ENCODE measurements at regions not wholly inside any gene's neighbourhood (a gene's known extent, or its start where the extent isn't known, plus 50 kb on each side); places are given as distances from the start of the nearest gene placed in this dataset.

- ATAC-seq (no peak), DNase-seq (no peak)
- no peaks in the 10 kb centered on the region for H3K4me1 ChIP-seq
- H3K9me3 ChIP-seq: no peaks in the 10 kb centered on the region
- H3K36me3 ChIP-seq (ENCODE audit: insufficient read depth in 1 of 2, low read depth in 1 of 2): no peaks in the 10 kb centered on the region
- intact Hi-C loops (cut with DNase I): loop anchor here in 1 of 2 donors (10.0 kb wide), 1 partner anchor 598 kb away; no protein-coding TSS in a partner anchor
- 26 to 38% (median 35%) methylated on average over 2 of the region's 2 CpGs for WGBS, 3 donors
- no peak overlapping the region for H3K27ac ChIP-seq
- TF ChIP-seq CTCF (IDR thresholded peaks at IDR 0.05): no peak
- no peak overlapping the region for H3K4me3 ChIP-seq
- H3K27me3 ChIP-seq (ENCODE audit: insufficient read depth in 3 of 3, low read length in 2 of 3): peaks cover 0 to 4% (median 0%) of the 10 kb centered on the region in 3 donors
Observed at GRCh38 chr6:142686507-142686887, 258.5 kb downstream of the HIVEP2 start.

GRCh38 chr6:142692942-142693341 is 252.0 kb downstream of the HIVEP2 start:
- 18 to 22% (median 22%) methylated on average over 11 of the region's 11 CpGs for WGBS, 3 donors
- Histone ChIP-seq H3K36me3 (ENCODE audit: insufficient read depth in 1 of 2, low read depth in 1 of 2) (no peaks in the 10 kb centered on the region), H3K27ac (no peak overlapping the region), H3K4me1 (peaks cover 8% of the 10 kb centered on the region), H3K9me3 (no peaks in the 10 kb centered on the region), H3K4me3 (no peak overlapping the region), H3K27me3 (ENCODE audit: insufficient read depth in 3 of 3, low read length in 2 of 3) (peaks cover 0 to under 1% (median 0%) of the 10 kb centered on the region in 3 donors)
- DNase-seq (peak; percentile 61 to 72), ATAC-seq (peak; percentile 76 to 88 (median 80))
- TF ChIP-seq CTCF (IDR thresholded peaks at IDR 0.05): peak; percentile 93
- intact Hi-C loops (cut with DNase I): loop anchor here (1.0 to 10.0 kb wide), 7 partner anchors 259 to 734 kb away; no protein-coding TSS in a partner anchor

GRCh38 chr6:142693441-142693840 is 251.5 kb downstream of the HIVEP2 start:
- 80 to 84% (median 81%) methylated on average over 4 of the region's 4 CpGs for WGBS, 3 donors
- Histone ChIP-seq H3K4me3 (no peak overlapping the region), H3K4me1 (peaks cover 8% of the 10 kb centered on the region), H3K27ac (no peak overlapping the region), H3K27me3 (ENCODE audit: insufficient read depth in 3 of 3, low read length in 2 of 3) (no peaks in the 10 kb centered on the region), H3K9me3 (no peaks in the 10 kb centered on the region), H3K36me3 (ENCODE audit: insufficient read depth in 1 of 2, low read depth in 1 of 2) (no peaks in the 10 kb centered on the region)
- DNase-seq: no peak
- TF ChIP-seq CTCF (IDR thresholded peaks at IDR 0.05): no peak
- intact Hi-C loops (cut with DNase I): loop anchor here (1.0 to 10.0 kb wide), 7 partner anchors 259 to 734 kb away; no protein-coding TSS in a partner anchor
- ATAC-seq: no peak

GRCh38 chr6:142694054-142694453 is 250.9 kb downstream of the HIVEP2 start:
- Histone ChIP-seq H3K27ac (no peak overlapping the region), H3K4me1 (peaks cover 8% of the 10 kb centered on the region), H3K9me3 (no peaks in the 10 kb centered on the region), H3K4me3 (no peak overlapping the region), H3K27me3 (ENCODE audit: insufficient read depth in 3 of 3, low read length in 2 of 3) (no peaks in the 10 kb centered on the region), H3K36me3 (ENCODE audit: insufficient read depth in 1 of 2, low read depth in 1 of 2) (no peaks in the 10 kb centered on the region)
- WGBS, 3 donors: 84 to 96% (median 88%) methylated on average over 2 of the region's 2 CpGs
- intact Hi-C loops (cut with DNase I): loop anchor here (5.0 to 10.0 kb wide), 4 partner anchors 258 to 733 kb away; no protein-coding TSS in a partner anchor
- ATAC-seq (no peak), DNase-seq (no peak)
- no peak for TF ChIP-seq CTCF (IDR thresholded peaks at IDR 0.05)

- 16 to 30% (median 22%) methylated on average over 3 of the region's 3 CpGs for WGBS, 3 donors
- Histone ChIP-seq H3K27me3 (ENCODE audit: insufficient read depth in 3 of 3, low read length in 2 of 3) (no peaks in the 10 kb centered on the region), H3K4me1 (peaks cover 8% of the 10 kb centered on the region), H3K36me3 (ENCODE audit: insufficient read depth in 1 of 2, low read depth in 1 of 2) (no peaks in the 10 kb centered on the region), H3K4me3 (no peak overlapping the region), H3K9me3 (no peaks in the 10 kb centered on the region), H3K27ac (no peak overlapping the region)
- TF ChIP-seq CTCF (IDR thresholded peaks at IDR 0.05): no peak
- intact Hi-C loops (cut with DNase I): loop anchor here (5.0 to 10.0 kb wide), 3 partner anchors 332 to 540 kb away; no protein-coding TSS in a partner anchor
- DNase-seq (no peak), ATAC-seq (no peak)
Observed at GRCh38 chr6:142695016-142695415, 250.0 kb downstream of the HIVEP2 start.

Measured in psoas muscle (tissue), 7 donors.